Testis (tissue), 2 donors: ENCODE measurements at regions not wholly inside any gene's neighbourhood (a gene's known extent, or its start where the extent isn't known, plus 50 kb on each side); places are given as distances from the start of the nearest gene placed in this dataset.

Experiments
- CTCF ChIP-seq, 3 experiments: fragments of 450-650 bp in 2 of 3; fragments of 200-600 bp in 1 of 3; sonication (generic) in 1 of 3; IDR thresholded peaks; one replicate each; pipeline ENCODE4 v1.5.1; 2016 to 2019; ENCODE audit warnings: antibody characterized with exemption in 3 of 3, mild to moderate bottlenecking in 2 of 3, moderate library complexity in 1 of 3
- POLR2A ChIP-seq: fragments of 450-650 bp; IDR thresholded peaks from one replicate; pipeline ENCODE4 v1.6.1; 2017; ENCODE audit warnings: antibody characterized with exemption, mild to moderate bottlenecking, moderate library complexity

GRCh38 chr2:34523958-34524514, 924.9 kb upstream of the FAM98A start:
- TF ChIP-seq CTCF (IDR thresholded peaks at IDR 0.05) (no peak), POLR2A (no peak)
